GM21576 (cell line): ENCODE measurements at regions not wholly inside any gene's neighbourhood (a gene's known extent, or its start where the extent isn't known, plus 50 kb on each side); places are given as distances from the start of the nearest gene placed in this dataset.
"Not testable (repeated sequence)": the region's sequence is repeated elsewhere in the genome, so short reads cannot be mapped to it uniquely, and the experiment has no call there.

Experiments
- ATAC-seq: cut with Tn5 transposase; IDR thresholded peaks from one replicate; pipeline ENCODE4 v1.9.1; 2021; ENCODE audit warnings: mild to moderate bottlenecking, moderate library complexity; ENCODE audit not compliant: unreplicated experiment

GRCh38 chr12:19972325-19973288 lies 395.7 kb upstream of the PDE3A start:
- ATAC-seq, result no peak

GRCh38 chr12:19978193-19978592 lies 390.1 kb upstream of the PDE3A start:
- ATAC-seq, result no peak

- ATAC-seq, result no peak
Observed at GRCh38 chr12:19979584-19979983, 388.8 kb upstream of the PDE3A start.

- ATAC-seq, result no peak
Observed at GRCh38 chr12:19981944-19982343, 386.4 kb upstream of the PDE3A start.

- no peak for ATAC-seq
Observed at GRCh38 chr12:19988001-19988400, 380.3 kb upstream of the PDE3A start.

GRCh38 chr12:19988459-19988873 lies 379.9 kb upstream of the PDE3A start:
- no peak for ATAC-seq

GRCh38 chr12:19988948-19989347 lies 379.4 kb upstream of the PDE3A start:
- ATAC-seq, result no peak

GRCh38 chr12:19991146-19991545 lies 377.2 kb upstream of the PDE3A start:
- no peak for ATAC-seq

- no peak for ATAC-seq
Observed at GRCh38 chr12:19992311-19992710, 376.0 kb upstream of the PDE3A start.

- no peak for ATAC-seq
Observed at GRCh38 chr12:19994968-19995367, 373.4 kb upstream of the PDE3A start.

- ATAC-seq, result no peak
Observed at GRCh38 chr12:19997656-19998400, 370.5 kb upstream of the PDE3A start.

GRCh38 chr12:19998411-19998810 lies 369.9 kb upstream of the PDE3A start:
- no peak for ATAC-seq

- no peak for ATAC-seq
Observed at GRCh38 chr12:19998961-19999804, 369.2 kb upstream of the PDE3A start.

- no peak for ATAC-seq
Observed at GRCh38 chr12:19999805-20000138, 368.6 kb upstream of the PDE3A start.

GRCh38 chr12:20000229-20000849 lies 368.0 kb upstream of the PDE3A start:
- ATAC-seq, result no peak

GRCh38 chr12:20003252-20003651 lies 365.1 kb upstream of the PDE3A start:
- ATAC-seq, result no peak

- no peak for ATAC-seq
Observed at GRCh38 chr12:20004952-20005351, 363.4 kb upstream of the PDE3A start.

GRCh38 chr12:20006871-20007730 lies 361.2 kb upstream of the PDE3A start:
- no peak for ATAC-seq

GRCh38 chr12:20009965-20010364 lies 358.4 kb upstream of the PDE3A start:
- not testable (repeated sequence) for ATAC-seq

GRCh38 chr12:20011200-20011599 lies 357.1 kb upstream of the PDE3A start:
- no peak for ATAC-seq
